ENCODE measurements at regions not wholly inside any gene's neighbourhood (a gene's known extent, or its start where the extent isn't known, plus 50 kb on each side); places are given as distances from the start of the nearest gene placed in this dataset.

GRCh38 chr1:208917723-208918122 lies 665.8 kb upstream of the CAMK1G start:
- DNase-seq, result no peak

- no peak for DNase-seq
These were observed 665.4 kb upstream of the CAMK1G start for GRCh38 chr1:208918160-208918559.

GRCh38 chr1:208919371-208919770 lies 664.1 kb upstream of the CAMK1G start:
- no peak for DNase-seq

GRCh38 chr1:208921259-208921658 lies 662.3 kb upstream of the CAMK1G start:
- DNase-seq, result no peak

GRCh38 chr1:208923456-208923855 lies 660.1 kb upstream of the CAMK1G start:
- no peak for DNase-seq

GRCh38 chr1:208923946-208924720 lies 659.4 kb upstream of the CAMK1G start:
- no peak for DNase-seq

GRCh38 chr1:208924928-208925327 lies 658.6 kb upstream of the CAMK1G start:
- no peak for DNase-seq

- no peak for DNase-seq
These were observed 655.0 kb upstream of the CAMK1G start for GRCh38 chr1:208928349-208929010.

- no peak for DNase-seq
These were observed 653.9 kb upstream of the CAMK1G start for GRCh38 chr1:208929575-208929974.

GRCh38 chr1:208931936-208932335 lies 651.6 kb upstream of the CAMK1G start:
- no peak for DNase-seq

- DNase-seq, result no peak
These were observed 649.5 kb upstream of the CAMK1G start for GRCh38 chr1:208933984-208934525.

GRCh38 chr1:208934933-208935332 lies 648.6 kb upstream of the CAMK1G start:
- DNase-seq, result no peak

- DNase-seq, result no peak
These were observed 647.9 kb upstream of the CAMK1G start for GRCh38 chr1:208935517-208936187.

- no peak for DNase-seq
These were observed 643.9 kb upstream of the CAMK1G start for GRCh38 chr1:208939537-208940085.

- no peak for DNase-seq
These were observed 641.0 kb upstream of the CAMK1G start for GRCh38 chr1:208942394-208943130.

- DNase-seq, result no peak
These were observed 640.2 kb upstream of the CAMK1G start for GRCh38 chr1:208943291-208943690.

GRCh38 chr1:208944981-208945451 lies 638.5 kb upstream of the CAMK1G start:
- DNase-seq, result no peak

- DNase-seq, result no peak
These were observed 633.3 kb upstream of the CAMK1G start for GRCh38 chr1:208950206-208950605.

- DNase-seq, result no peak
These were observed 632.4 kb upstream of the CAMK1G start for GRCh38 chr1:208951026-208951525.

GRCh38 chr1:208951908-208952307 lies 631.6 kb upstream of the CAMK1G start:
- DNase-seq, result no peak

GRCh38 chr1:208962867-208963266 lies 620.6 kb upstream of the CAMK1G start:
- DNase-seq, result no peak

GRCh38 chr1:208965351-208965750 lies 618.2 kb upstream of the CAMK1G start:
- no peak for DNase-seq
